IMR-90 (cell line): ENCODE measurements at regions not wholly inside any gene's neighbourhood (a gene's known extent, or its start where the extent isn't known, plus 50 kb on each side); places are given as distances from the start of the nearest gene placed in this dataset.

Experiments used
- ATAC-seq: fragments of 200-7000 bp; cut with Tn5 transposase; 2 replicates; pipeline ENCODE4 v1.9.1; 2020; ENCODE audit warnings: low read depth, mild to moderate bottlenecking, moderate library complexity
- BruUV-seq: library from RNA; stranded (reverse); fragments of 400-500 nt; replicated peaks from 2 replicates; lab custom pipeline; 2021; lab: Mats Ljungman, UMichigan
- CTCF ChIA-PET: fragments of 300-600 bp; formaldehyde crosslinking; extraction: SDS; loops from one replicate; lab custom pipeline; 2021; ENCODE audit warnings: antibody characterized with exemption; lab: Yijun Ruan, JAX
- POLR2A ChIA-PET: fragments of 300-600 bp; sonication (Branson Sonifier 250); formaldehyde crosslinking; loops from one replicate; lab custom pipeline; 2022; ENCODE audit warnings: antibody characterized with exemption; ENCODE audit not compliant: unreplicated experiment; lab: Charles Lee
- DNase-seq: peaks from one replicate; pipeline ENCODE4 v3.0.0; 2013
- H2AFZ ChIP-seq: replicated peaks from 2 replicates; pipeline ENCODE3; 2013; ENCODE audit warnings: low read length, mild to moderate bottlenecking; ENCODE audit not compliant: poor library complexity
- H2AK5ac ChIP-seq: 2 replicates; pipeline ENCODE4 v1.6.1; 2013; ENCODE audit warnings: low read depth, low read length, inconsistent platforms
- H2AK9ac ChIP-seq: replicated peaks from 2 replicates; pipeline ENCODE3; 2013; ENCODE audit warnings: mild to moderate bottlenecking, low read depth, low read length, moderate library complexity; ENCODE audit not compliant: poor library complexity
- H2BK120ac ChIP-seq: 2 replicates; pipeline ENCODE4 v1.6.1; 2013; ENCODE audit warnings: low read depth, low read length, inconsistent platforms
- H2BK15ac ChIP-seq: 3 replicates; pipeline ENCODE4 v1.6.1; 2013; ENCODE audit warnings: low read depth, low read length, inconsistent platforms
- H2BK20ac ChIP-seq: 2 replicates; pipeline ENCODE4 v1.6.1; 2013; ENCODE audit warnings: low read depth, mild to moderate bottlenecking, inconsistent platforms, low read length, moderate library complexity
- H2BK5ac ChIP-seq: 2 replicates; pipeline ENCODE4 v1.6.1; 2013; ENCODE audit warnings: mild to moderate bottlenecking, low read depth, low read length, inconsistent platforms; ENCODE audit not compliant: poor library complexity, severe bottlenecking
- H3K14ac ChIP-seq: replicated peaks from 2 replicates; pipeline ENCODE4 v1.6.1; 2013; ENCODE audit warnings: low read depth, low read length, inconsistent platforms
- H3K18ac ChIP-seq: 2 replicates; pipeline ENCODE4 v1.6.1; 2013; ENCODE audit warnings: low read depth, low read length, control low read depth
- H3K23ac ChIP-seq: 2 replicates; pipeline ENCODE4 v1.6.1; 2013; ENCODE audit warnings: low read depth, low read length, inconsistent platforms
- H3K27ac ChIP-seq: 2 replicates; pipeline ENCODE4 v1.5.1; 2013; ENCODE audit warnings: mild to moderate bottlenecking, control low read depth, low read length; ENCODE audit not compliant: insufficient read depth
- H3K27me3 ChIP-seq: 2 replicates; pipeline ENCODE4 v1.6.1; 2013; ENCODE audit warnings: low read length; ENCODE audit not compliant: control insufficient read depth, insufficient read depth
- H3K36me3 ChIP-seq: 2 replicates; pipeline ENCODE4 v1.6.1; 2013; ENCODE audit warnings: low read length, mixed read lengths; ENCODE audit not compliant: control insufficient read depth, insufficient read depth
- H3K4ac ChIP-seq: 2 replicates; pipeline ENCODE4 v1.6.1; 2013; ENCODE audit warnings: low read depth, low read length, inconsistent platforms
- H3K4me1 ChIP-seq: 2 replicates; pipeline ENCODE4 v1.6.1; 2013; ENCODE audit warnings: low read length, mixed read lengths; ENCODE audit not compliant: control insufficient read depth, insufficient read depth
- H3K4me2 ChIP-seq: 2 replicates; pipeline ENCODE4 v1.6.1; 2013; ENCODE audit warnings: low read depth, mild to moderate bottlenecking, control low read depth, low read length, moderate library complexity
- H3K4me3 ChIP-seq: 2 replicates; pipeline ENCODE4 v1.5.1; 2013; ENCODE audit warnings: low read depth, mild to moderate bottlenecking, control low read depth, low read length, moderate library complexity; ENCODE audit not compliant: insufficient read depth
- H3K56ac ChIP-seq: 2 replicates; pipeline ENCODE4 v1.6.1; 2013; ENCODE audit warnings: low read length, inconsistent platforms; ENCODE audit not compliant: insufficient read depth; ENCODE audit errors: extremely low read depth
- H3K79me1 ChIP-seq, 2 experiments: 2 replicates each; pipeline ENCODE4 v1.6.1; 2013; ENCODE audit warnings: low read length in 2 of 2, inconsistent platforms in 1 of 2, low read depth in 1 of 2
- H3K9ac ChIP-seq: 2 replicates; pipeline ENCODE4 v1.6.1; 2013; ENCODE audit warnings: low read depth, low read length, control low read depth
- H3K9me1 ChIP-seq: 2 replicates; pipeline ENCODE4 v1.6.1; 2013; ENCODE audit warnings: low read length, inconsistent platforms; ENCODE audit not compliant: insufficient read depth
- H3K9me3 ChIP-seq: 2 replicates; pipeline ENCODE4 v1.6.1; 2013; ENCODE audit warnings: low read length; ENCODE audit not compliant: control insufficient read depth, insufficient read depth
- H4K20me1 ChIP-seq: 2 replicates; pipeline ENCODE4 v1.6.1; 2013; ENCODE audit warnings: low read length, inconsistent platforms; ENCODE audit not compliant: insufficient read depth
- H4K5ac ChIP-seq: 2 replicates; pipeline ENCODE4 v1.6.1; 2013; ENCODE audit warnings: mild to moderate bottlenecking, low read depth, low read length, control low read depth
- H4K8ac ChIP-seq, 2 experiments: 2 replicates each; pipeline ENCODE4 v1.6.1; 2013; ENCODE audit warnings: low read depth in 2 of 2, low read length in 2 of 2, control low read depth in 1 of 2, inconsistent platforms in 1 of 2
- H4K91ac ChIP-seq: 2 replicates; pipeline ENCODE4 v1.6.1; 2013; ENCODE audit warnings: low read depth, low read length, inconsistent platforms; ENCODE audit not compliant: insufficient read depth
- CHD1 ChIP-seq: IDR thresholded peaks from 2 replicates; pipeline ENCODE4 v1.6.1; 2012; ENCODE audit warnings: low read depth, low read length, improper control_type of control experiment
- MAFK ChIP-seq: IDR thresholded peaks from 2 replicates; pipeline ENCODE4 v1.6.1; 2012; ENCODE audit warnings: low read depth, low read length, improper control_type of control experiment
- WGBS, 2 experiments: methylation state at CpG; one replicate each; pipeline versions ENCODE4 v1.1.5 to v1.1.7; 2013; ENCODE audit warnings: missing lambda C conversion rate in 2 of 2; ENCODE audit not compliant: insufficient read length in 1 of 2; ENCODE audit errors: extremely low coverage in 2 of 2; 5-methylcytosine and 5-hydroxymethylcytosine counted together
- dilution Hi-C: fragments of 300-500 bp; cut with HindIII; formaldehyde crosslinking; loops from one replicate; pipeline ENCODE4 v1.14.3; 2018; ENCODE audit warnings: low sequenced_read_pairs; ENCODE audit not compliant: unreplicated experiment
- in situ Hi-C: fragments of 300-500 bp; cut with MboI; formaldehyde crosslinking; loops from 3 replicates; pipeline ENCODE4 v1.14.3; 2019; ENCODE audit warnings: low sequenced_read_pairs, inconsistent platforms, mixed read lengths
- intact Hi-C: fragments of 100-400 bp; cut with micrococcal nuclease; formaldehyde crosslinking; loops from 2 replicates; pipeline ENCODE4 v1.10.0; 2022

DNA sequence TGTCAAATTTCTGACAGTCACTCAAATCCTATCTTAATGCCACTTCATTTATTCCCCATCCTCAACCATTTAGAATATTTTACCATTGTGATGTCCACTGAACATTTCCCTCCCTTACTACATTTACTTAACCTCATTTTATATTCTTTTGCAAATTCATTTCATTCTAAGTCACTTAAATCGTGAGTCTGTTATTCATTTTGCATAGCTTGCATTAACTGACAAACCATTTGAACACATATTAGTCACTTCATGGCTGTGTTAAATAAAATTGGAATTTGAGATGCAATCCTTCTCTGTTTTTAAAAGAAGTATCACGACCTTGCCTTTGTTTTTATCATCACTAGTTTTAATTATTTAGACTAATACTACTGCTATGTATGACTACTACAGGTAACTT is 199.4 kb upstream of the COL11A1 start:
- Histone ChIP-seq H2BK15ac (no peak overlapping the region), H2BK20ac (no peak overlapping the region)
- POLR2A ChIA-PET = no interaction called here

More for the DNA sequence above, 199.4 kb upstream of the COL11A1 start:
- H3K23ac ChIP-seq = no peak overlapping the region
- no peak overlapping the region for H3K14ac ChIP-seq
- no TSS peak for BruUV-seq
- DNase-seq (no peak), ATAC-seq (no peak)
- no peak for TF ChIP-seq CHD1
- peak; percentile 55 for TF ChIP-seq MAFK
- no peak overlapping the region for H3K4ac ChIP-seq
- no peak overlapping the region for H4K91ac ChIP-seq
- no peak overlapping the region for H3K9ac ChIP-seq
- no peaks in the 10 kb centered on the region for H4K20me1 ChIP-seq
- H2BK5ac ChIP-seq = no peak overlapping the region
- H4K5ac ChIP-seq = no peak overlapping the region
- no peak overlapping the region for H4K8ac ChIP-seq
- H2BK120ac ChIP-seq = no peak overlapping the region
- WGBS, 2 experiments = no CpG with 5 or more reads among the region's 2 CpGs
- intact Hi-C loops (no loop called here), dilution Hi-C loops (no loop called here), in situ Hi-C loops (no loop called here)
- H3K27ac ChIP-seq = no peak overlapping the region
- no peaks in the 10 kb centered on the region for H3K79me1 ChIP-seq
- no peak overlapping the region for H2AFZ ChIP-seq
- no peak overlapping the region for H3K4me2 ChIP-seq
- no peaks in the 10 kb centered on the region for H3K36me3 ChIP-seq
- H3K27me3 ChIP-seq = no peaks in the 10 kb centered on the region
- CTCF ChIA-PET = no interaction called here
- no peak overlapping the region for H2AK5ac ChIP-seq
- no peaks in the 10 kb centered on the region for H3K9me1 ChIP-seq
- H3K18ac ChIP-seq = no peak overlapping the region
- no peaks in the 10 kb centered on the region for H3K9me3 ChIP-seq
- no peak overlapping the region for H3K56ac ChIP-seq
- H3K4me3 ChIP-seq = no peak overlapping the region
- no peaks in the 10 kb centered on the region for H3K4me1 ChIP-seq
- H2AK9ac ChIP-seq = no peak overlapping the region
